ENCODE measurements at regions not wholly inside any gene's neighbourhood (a gene's known extent, or its start where the extent isn't known, plus 50 kb on each side); places are given as distances from the start of the nearest gene placed in this dataset.

GRCh38 chr13:64791373-64791772, 2438.8 kb downstream of the PCDH9 start:
- DNase-seq (ENCODE audit: low read depth in 2 of 2), result no peak

GRCh38 chr13:64782466-64782865, 2447.7 kb downstream of the PCDH9 start:
- no peak for DNase-seq (ENCODE audit: low read depth in 2 of 2)

GRCh38 chr13:64778002-64778401, 2452.1 kb downstream of the PCDH9 start:
- no peak for DNase-seq (ENCODE audit: low read depth in 2 of 2)

GRCh38 chr13:64774915-64775314, 2455.2 kb downstream of the PCDH9 start:
- DNase-seq (ENCODE audit: low read depth in 2 of 2), result no peak

GRCh38 chr13:64770743-64771142, 2459.4 kb downstream of the PCDH9 start:
- DNase-seq (ENCODE audit: low read depth in 2 of 2), result no peak

GRCh38 chr13:64767054-64767453, 2463.1 kb downstream of the PCDH9 start:
- DNase-seq (ENCODE audit: low read depth in 2 of 2), result no peak

GRCh38 chr13:64765636-64766035, 2464.5 kb downstream of the PCDH9 start:
- no peak for DNase-seq (ENCODE audit: low read depth in 2 of 2)

- no peak for DNase-seq (ENCODE audit: low read depth in 2 of 2)
Measured at GRCh38 chr13:64758521-64759244, 2471.5 kb downstream of the PCDH9 start.

GRCh38 chr13:64756621-64757020, 2473.5 kb downstream of the PCDH9 start:
- no peak for DNase-seq (ENCODE audit: low read depth in 2 of 2)

- DNase-seq (ENCODE audit: low read depth in 2 of 2), result no peak
Measured at GRCh38 chr13:64755961-64756360, 2474.2 kb downstream of the PCDH9 start.

GRCh38 chr13:64753233-64754000, 2476.7 kb downstream of the PCDH9 start:
- DNase-seq (ENCODE audit: low read depth in 2 of 2), result peak in 1 of 2 experiments; percentile 17

GRCh38 chr13:64749301-64749700, 2480.8 kb downstream of the PCDH9 start:
- no peak for DNase-seq (ENCODE audit: low read depth in 2 of 2)

- DNase-seq (ENCODE audit: low read depth in 2 of 2), result no peak
Measured at GRCh38 chr13:64746845-64747244, 2483.3 kb downstream of the PCDH9 start.

GRCh38 chr13:64740493-64740892, 2489.6 kb downstream of the PCDH9 start:
- DNase-seq (ENCODE audit: low read depth in 2 of 2), result no peak

- no peak for DNase-seq (ENCODE audit: low read depth in 2 of 2)
Measured at GRCh38 chr13:64725492-64725891, 2504.6 kb downstream of the PCDH9 start.

- peak; percentile 91 to 93 for DNase-seq (ENCODE audit: low read depth in 2 of 2)
Measured at GRCh38 chr13:64723724-64724123, 2506.4 kb downstream of the PCDH9 start.

GRCh38 chr13:64718116-64718515, 2512.0 kb downstream of the PCDH9 start:
- no peak for DNase-seq (ENCODE audit: low read depth in 2 of 2)

- DNase-seq (ENCODE audit: low read depth in 2 of 2), result no peak
Measured at GRCh38 chr13:64716936-64717335, 2513.2 kb downstream of the PCDH9 start.

- no peak for DNase-seq (ENCODE audit: low read depth in 2 of 2)
Measured at GRCh38 chr13:64709079-64709478, 2521.1 kb downstream of the PCDH9 start.

GRCh38 chr13:64704121-64704649, 2526.0 kb downstream of the PCDH9 start:
- no peak for DNase-seq (ENCODE audit: low read depth in 2 of 2)

- no peak for DNase-seq (ENCODE audit: low read depth in 2 of 2)
Measured at GRCh38 chr13:64697226-64697625, 2532.9 kb downstream of the PCDH9 start.

- DNase-seq (ENCODE audit: low read depth in 2 of 2), result no peak
Measured at GRCh38 chr13:64688893-64689677, 2541.1 kb downstream of the PCDH9 start.
